ENCODE measurements at regions not wholly inside any gene's neighbourhood (a gene's known extent, or its start where the extent isn't known, plus 50 kb on each side); places are given as distances from the start of the nearest gene placed in this dataset.

DNA sequence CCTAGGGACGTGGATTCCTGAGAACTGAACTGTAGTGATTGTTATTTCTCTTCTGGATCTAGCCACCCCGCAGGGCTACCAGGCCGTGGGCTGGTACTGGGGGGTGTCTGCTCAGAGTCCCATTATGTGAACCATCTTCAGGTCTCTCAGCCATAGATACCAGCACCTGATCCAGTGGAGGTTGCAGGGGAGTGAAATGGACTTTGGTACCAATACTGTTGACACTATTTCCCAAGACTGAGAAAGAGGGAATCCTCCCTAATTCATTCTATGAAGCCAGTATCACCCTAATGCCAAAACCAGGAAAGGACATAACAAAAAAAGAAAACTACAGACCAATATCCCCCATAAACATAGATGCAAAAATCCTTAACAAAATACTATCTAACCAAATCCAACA lies 237.0 kb upstream of the AGTR1 start:
- TF ChIP-seq, protein P1, sequence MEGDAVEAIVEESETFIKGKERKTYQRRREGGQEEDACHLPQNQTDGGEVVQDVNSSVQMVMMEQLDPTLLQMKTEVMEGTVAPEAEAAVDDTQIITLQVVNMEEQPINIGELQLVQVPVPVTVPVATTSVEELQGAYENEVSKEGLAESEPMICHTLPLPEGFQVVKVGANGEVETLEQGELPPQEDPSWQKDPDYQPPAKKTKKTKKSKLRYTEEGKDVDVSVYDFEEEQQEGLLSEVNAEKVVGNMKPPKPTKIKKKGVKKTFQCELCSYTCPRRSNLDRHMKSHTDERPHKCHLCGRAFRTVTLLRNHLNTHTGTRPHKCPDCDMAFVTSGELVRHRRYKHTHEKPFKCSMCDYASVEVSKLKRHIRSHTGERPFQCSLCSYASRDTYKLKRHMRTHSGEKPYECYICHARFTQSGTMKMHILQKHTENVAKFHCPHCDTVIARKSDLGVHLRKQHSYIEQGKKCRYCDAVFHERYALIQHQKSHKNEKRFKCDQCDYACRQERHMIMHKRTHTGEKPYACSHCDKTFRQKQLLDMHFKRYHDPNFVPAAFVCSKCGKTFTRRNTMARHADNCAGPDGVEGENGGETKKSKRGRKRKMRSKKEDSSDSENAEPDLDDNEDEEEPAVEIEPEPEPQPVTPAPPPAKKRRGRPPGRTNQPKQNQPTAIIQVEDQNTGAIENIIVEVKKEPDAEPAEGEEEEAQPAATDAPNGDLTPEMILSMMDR (conservative IDR thresholded peaks at IDR 0.05; ENCODE audit: low read depth, low read length) = no peak
- TF ChIP-seq EZH2 (IDR thresholded peaks at IDR 0.05; ENCODE audit: borderline replicate concordance, low read depth, low read length, poor library complexity, severe bottlenecking) = no peak

Measured in A673 (cell line).